ENCODE measurements at regions not wholly inside any gene's neighbourhood (a gene's known extent, or its start where the extent isn't known, plus 50 kb on each side); places are given as distances from the start of the nearest gene placed in this dataset.

DNA sequence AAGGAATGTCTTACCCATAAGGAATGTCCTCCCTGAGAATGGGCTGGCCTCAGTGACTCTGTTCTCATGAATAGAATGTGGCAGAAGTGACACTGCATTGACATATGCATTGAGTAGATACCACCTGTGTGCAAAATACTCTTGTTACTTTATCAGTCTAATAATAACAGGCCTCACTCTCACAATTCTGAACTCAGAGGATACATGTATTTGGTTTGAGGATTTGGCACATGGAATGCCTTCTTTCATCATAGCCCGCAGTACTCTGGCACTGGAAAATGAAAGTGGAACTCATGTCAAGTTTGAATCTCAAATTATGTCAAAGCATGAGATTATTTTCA is 52.9 kb upstream of the PLCB4 start:
- Histone ChIP-seq H4K20me1 (replicated peaks; ENCODE audit: control insufficient read depth, insufficient read depth, low read length) (no peaks in the 10 kb centered on the region), H3K27me3 (ENCODE audit: control insufficient read depth in 2 of 2, insufficient read depth in 2 of 2, low read length in 2 of 2) (no peaks in the 10 kb centered on the region), H3K79me2 (ENCODE audit: control insufficient read depth, insufficient read depth, low read length) (no peaks in the 10 kb centered on the region), H3K27ac (ENCODE audit: extremely low read depth, low read depth, low read length) (no peak overlapping the region), H3K9me3 (replicated peaks; ENCODE audit: control insufficient read depth, insufficient read depth, low read depth, low read length) (no peaks in the 10 kb centered on the region), H3K9me1 (ENCODE audit: control insufficient read depth, insufficient read depth, low read length) (no peaks in the 10 kb centered on the region), H2AFZ (ENCODE audit: low read depth, low read length) (no peak overlapping the region), H3K36me3 (ENCODE audit: control insufficient read depth, insufficient read depth, low read length) (no peaks in the 10 kb centered on the region), H3K4me2 (ENCODE audit: insufficient read depth, low read length) (no peak overlapping the region), H3K4me1 (replicated peaks in 1 of 2; ENCODE audit: control insufficient read depth in 2 of 2, insufficient read depth in 2 of 2, low read length in 2 of 2) (no peaks in the 10 kb centered on the region), H3K9ac (ENCODE audit: insufficient read depth in 1 of 2, low read depth in 2 of 2, low read length in 2 of 2) (no peak overlapping the region), H3K4me3 (no peak overlapping the region)
- no TSS peak for BruUV-seq (replicated peaks)
- POLR2A ChIA-PET: no interaction called here
- 50% methylated on average over 1 of the region's 1 CpG for WGBS (ENCODE audit: insufficient coverage, low coverage, missing lambda C conversion rate)
- DNase-seq (ENCODE audit: extremely low read depth in 1 of 4, low spot score in 3 of 4): no peak
- ATAC-seq: no peak
- FAIRE-seq: no peak
- intact Hi-C loops (cut with micrococcal nuclease) (no loop called here), in situ Hi-C loops (cut with MboI) (no loop called here)
- no peak for TF ChIP-seq CCAR2 (IDR thresholded peaks at IDR 0.05; ENCODE audit: low read depth, low read length)
- TF ChIP-seq ATF1 (CRISPR knock-in tag; IDR thresholded peaks at IDR 0.05): no peak
- TF ChIP-seq ATF1 (tag; IDR thresholded peaks at IDR 0.05): no peak
- no peak for TF ChIP-seq BHLHE40 (IDR thresholded peaks at IDR 0.05; ENCODE audit: low read length)
- TF ChIP-seq ZNF695 (CRISPR knock-in tag; IDR thresholded peaks at IDR 0.05): no peak
- TF ChIP-seq, protein P1, sequence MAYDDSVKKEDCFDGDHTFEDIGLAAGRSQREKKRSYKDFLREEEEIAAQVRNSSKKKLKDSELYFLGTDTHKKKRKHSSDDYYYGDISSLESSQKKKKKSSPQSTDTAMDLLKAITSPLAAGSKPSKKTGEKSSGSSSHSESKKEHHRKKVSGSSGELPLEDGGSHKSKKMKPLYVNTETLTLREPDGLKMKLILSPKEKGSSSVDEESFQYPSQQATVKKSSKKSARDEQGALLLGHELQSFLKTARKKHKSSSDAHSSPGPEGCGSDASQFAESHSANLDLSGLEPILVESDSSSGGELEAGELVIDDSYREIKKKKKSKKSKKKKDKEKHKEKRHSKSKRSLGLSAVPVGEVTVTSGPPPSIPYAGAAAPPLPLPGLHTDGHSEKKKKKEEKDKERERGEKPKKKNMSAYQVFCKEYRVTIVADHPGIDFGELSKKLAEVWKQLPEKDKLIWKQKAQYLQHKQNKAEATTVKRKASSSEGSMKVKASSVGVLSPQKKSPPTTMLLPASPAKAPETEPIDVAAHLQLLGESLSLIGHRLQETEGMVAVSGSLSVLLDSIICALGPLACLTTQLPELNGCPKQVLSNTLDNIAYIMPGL (CRISPR knock-in tag; IDR thresholded peaks at IDR 0.05): no peak
- TF ChIP-seq, protein P2, sequence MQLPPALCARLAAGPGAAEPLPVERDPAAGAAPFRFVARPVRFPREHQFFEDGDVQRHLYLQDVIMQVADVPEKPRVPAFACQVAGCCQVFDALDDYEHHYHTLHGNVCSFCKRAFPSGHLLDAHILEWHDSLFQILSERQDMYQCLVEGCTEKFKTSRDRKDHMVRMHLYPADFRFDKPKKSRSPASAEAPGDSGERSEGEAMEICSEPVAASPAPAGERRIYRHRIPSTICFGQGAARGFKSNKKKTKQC (CRISPR knock-in tag; IDR thresholded peaks at IDR 0.05): no peak
- no peak for TF ChIP-seq BRF1 (IDR thresholded peaks at IDR 0.05; ENCODE audit: borderline replicate concordance, extremely low read depth, insufficient read length)
- TF ChIP-seq, protein P3, sequence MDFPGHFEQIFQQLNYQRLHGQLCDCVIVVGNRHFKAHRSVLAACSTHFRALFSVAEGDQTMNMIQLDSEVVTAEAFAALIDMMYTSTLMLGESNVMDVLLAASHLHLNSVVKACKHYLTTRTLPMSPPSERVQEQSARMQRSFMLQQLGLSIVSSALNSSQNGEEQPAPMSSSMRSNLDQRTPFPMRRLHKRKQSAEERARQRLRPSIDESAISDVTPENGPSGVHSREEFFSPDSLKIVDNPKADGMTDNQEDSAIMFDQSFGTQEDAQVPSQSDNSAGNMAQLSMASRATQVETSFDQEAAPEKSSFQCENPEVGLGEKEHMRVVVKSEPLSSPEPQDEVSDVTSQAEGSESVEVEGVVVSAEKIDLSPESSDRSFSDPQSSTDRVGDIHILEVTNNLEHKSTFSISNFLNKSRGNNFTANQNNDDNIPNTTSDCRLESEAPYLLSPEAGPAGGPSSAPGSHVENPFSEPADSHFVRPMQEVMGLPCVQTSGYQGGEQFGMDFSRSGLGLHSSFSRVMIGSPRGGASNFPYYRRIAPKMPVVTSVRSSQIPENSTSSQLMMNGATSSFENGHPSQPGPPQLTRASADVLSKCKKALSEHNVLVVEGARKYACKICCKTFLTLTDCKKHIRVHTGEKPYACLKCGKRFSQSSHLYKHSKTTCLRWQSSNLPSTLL (IDR thresholded peaks at IDR 0.05): no peak
- TF ChIP-seq, protein P4, sequence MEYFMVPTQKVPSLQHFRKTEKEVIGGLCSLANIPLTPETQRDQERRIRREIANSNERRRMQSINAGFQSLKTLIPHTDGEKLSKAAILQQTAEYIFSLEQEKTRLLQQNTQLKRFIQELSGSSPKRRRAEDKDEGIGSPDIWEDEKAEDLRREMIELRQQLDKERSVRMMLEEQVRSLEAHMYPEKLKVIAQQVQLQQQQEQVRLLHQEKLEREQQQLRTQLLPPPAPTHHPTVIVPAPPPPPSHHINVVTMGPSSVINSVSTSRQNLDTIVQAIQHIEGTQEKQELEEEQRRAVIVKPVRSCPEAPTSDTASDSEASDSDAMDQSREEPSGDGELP (CRISPR knock-in tag; IDR thresholded peaks at IDR 0.05; ENCODE audit: borderline replicate concordance): no peak
- TF ChIP-seq KLF10 (CRISPR knock-in tag; IDR thresholded peaks at IDR 0.05): no peak
- no peak for TF ChIP-seq POLR2H (tag; IDR thresholded peaks at IDR 0.05; ENCODE audit: low read depth)
- no peak for TF ChIP-seq NCOA6 (IDR thresholded peaks at IDR 0.05)
- TF ChIP-seq RFX5 (IDR thresholded peaks at IDR 0.05; ENCODE audit: low read depth, low read length): no peak
- TF ChIP-seq, protein P5, sequence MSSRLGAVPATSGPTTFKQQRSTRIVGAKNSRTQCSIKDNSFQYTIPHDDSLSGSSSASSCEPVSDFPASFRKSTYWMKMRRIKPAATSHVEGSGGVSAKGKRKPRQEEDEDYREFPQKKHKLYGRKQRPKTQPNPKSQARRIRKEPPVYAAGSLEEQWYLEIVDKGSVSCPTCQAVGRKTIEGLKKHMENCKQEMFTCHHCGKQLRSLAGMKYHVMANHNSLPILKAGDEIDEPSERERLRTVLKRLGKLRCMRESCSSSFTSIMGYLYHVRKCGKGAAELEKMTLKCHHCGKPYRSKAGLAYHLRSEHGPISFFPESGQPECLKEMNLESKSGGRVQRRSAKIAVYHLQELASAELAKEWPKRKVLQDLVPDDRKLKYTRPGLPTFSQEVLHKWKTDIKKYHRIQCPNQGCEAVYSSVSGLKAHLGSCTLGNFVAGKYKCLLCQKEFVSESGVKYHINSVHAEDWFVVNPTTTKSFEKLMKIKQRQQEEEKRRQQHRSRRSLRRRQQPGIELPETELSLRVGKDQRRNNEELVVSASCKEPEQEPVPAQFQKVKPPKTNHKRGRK (tag; IDR thresholded peaks at IDR 0.05): no peak
- TF ChIP-seq CBFA2T3 (IDR thresholded peaks at IDR 0.05): no peak
- CTCF ChIA-PET (ENCODE audit: low intra/inter-chr PET ratio): no interaction called here

Measured in K562 (cell line).